ENCODE measurements at regions not wholly inside any gene's neighbourhood (a gene's known extent, or its start where the extent isn't known, plus 50 kb on each side); places are given as distances from the start of the nearest gene placed in this dataset.

DNA sequence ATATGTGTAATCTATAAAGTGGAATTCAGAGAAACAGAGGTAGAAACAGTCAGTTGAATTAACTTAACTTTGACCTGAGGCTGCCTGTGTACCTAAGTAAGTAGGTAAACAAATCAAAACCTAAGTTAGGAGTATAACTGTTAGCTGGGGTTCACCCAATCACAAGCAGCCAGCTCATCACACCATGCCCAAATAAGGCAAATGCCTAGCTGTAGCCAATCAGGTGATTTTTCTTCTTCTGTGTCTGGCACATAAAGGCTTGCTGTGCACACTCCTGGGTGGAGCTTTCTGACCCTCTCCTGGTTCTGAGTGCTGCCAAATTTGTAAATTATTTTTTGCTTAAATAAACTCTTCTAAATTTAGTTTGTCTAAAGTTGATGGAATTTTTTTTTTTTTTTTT is 54.7 kb upstream of the TRIM39 start:
- DNase-seq = no peak

DNA sequence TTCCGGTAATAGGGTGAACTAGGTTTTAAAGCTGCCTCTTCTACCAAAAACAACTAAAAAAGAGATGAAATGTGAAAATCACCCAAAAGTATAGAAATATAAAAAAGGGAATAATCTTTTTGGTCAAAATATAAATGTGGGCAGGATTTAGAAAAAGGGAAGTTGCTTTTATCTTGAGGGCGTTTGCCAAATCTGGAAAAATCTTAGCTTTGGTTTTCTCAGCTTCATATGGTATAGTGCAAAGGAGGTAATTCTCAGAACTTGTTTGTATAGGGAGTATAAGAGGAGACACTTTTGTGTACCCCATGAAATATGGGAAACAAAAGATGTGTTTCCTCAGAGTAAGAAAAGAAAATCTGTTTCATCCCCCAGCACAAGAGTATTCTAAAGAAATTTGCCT is 54.2 kb upstream of the TRIM26 start:
- no peak for DNase-seq

DNA sequence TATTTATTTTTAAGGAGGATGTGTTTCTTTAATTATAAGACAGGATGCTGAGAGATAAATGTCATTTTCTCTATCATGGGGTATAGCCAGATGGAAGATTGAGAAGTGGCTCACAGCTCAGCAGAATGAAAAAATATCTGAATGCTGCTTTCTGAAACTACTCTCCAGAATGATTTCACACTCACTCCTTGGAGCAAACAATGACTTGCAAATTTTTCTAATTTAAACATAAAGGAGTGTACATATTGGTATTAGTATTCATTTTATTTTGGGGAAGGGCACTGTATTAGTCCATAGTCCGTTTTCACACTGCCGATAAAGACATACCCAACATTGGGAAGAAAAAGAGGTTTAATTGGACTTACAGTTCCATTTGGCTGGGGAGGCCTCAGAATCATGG is 52.4 kb upstream of the TRIM26 start:
- no peak for DNase-seq

DNA sequence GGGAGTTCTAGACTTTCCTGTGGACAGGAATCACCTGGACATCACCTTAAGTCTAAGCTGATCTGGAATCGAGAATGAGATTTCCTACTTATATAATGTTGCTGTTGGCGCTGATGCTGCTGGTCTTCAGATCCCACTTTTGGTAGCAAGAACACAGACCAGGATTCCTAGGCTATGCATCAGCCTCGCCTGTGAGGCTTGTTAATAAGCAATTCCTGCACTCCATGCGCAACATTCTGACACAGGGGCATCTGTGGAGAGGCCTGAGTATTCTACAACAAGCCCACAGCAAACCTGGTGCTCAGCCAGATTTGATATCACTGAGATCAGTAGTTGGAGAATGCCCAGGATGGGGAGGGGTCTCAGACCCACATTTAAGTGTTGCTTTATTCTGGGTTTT is 52.0 kb upstream of the TRIM26 start:
- DNase-seq = no peak

GRCh38 chr6:30264743-30265142 is 51.5 kb upstream of the TRIM26 start:
- peak; percentile 56 for DNase-seq

DNA sequence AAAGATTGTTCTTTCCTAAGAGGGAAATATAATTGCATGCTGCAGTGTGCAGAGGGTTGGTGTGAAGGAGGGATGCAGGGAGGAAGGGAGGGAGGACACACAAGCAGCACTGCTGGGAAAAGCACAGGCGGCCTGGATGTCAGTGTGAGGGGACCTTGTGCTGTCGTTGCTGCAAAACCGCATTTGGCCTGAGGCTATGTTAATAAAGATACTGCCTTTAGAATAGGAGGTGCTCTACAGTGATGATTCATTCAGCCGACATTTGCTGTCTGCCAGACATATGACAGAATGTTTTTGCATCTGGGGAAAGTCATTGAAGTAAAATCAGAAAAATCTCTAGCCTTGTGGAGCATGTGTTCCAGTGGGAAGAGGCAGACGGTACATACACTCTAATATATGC is 50.5 kb upstream of the TRIM26 start:
- peak; percentile 79 for DNase-seq

All from NCI-H226 (cell line).